ENCODE measurements at regions not wholly inside any gene's neighbourhood (a gene's known extent, or its start where the extent isn't known, plus 50 kb on each side); places are given as distances from the start of the nearest gene placed in this dataset.

- Histone ChIP-seq H3K9ac (no peak overlapping the region), H3K36me3 (ENCODE audit: low read depth) (no peaks in the 10 kb centered on the region), H3K27ac (no peak overlapping the region), H3K9me3 (ENCODE audit: low read depth) (no peaks in the 10 kb centered on the region), H3K4me2 (ENCODE audit: unreplicated experiment) (no peak overlapping the region), H3K4me3 (no peak overlapping the region), H4K20me1 (ENCODE audit: insufficient read depth) (no peaks in the 10 kb centered on the region), H3K79me2 (ENCODE audit: insufficient read depth) (no peaks in the 10 kb centered on the region), H3F3A (ENCODE audit: insufficient read depth) (no peaks in the 10 kb centered on the region), H3K27me3 (replicated peaks; ENCODE audit: insufficient read depth) (peaks cover 41% of the 10 kb centered on the region), H2AFZ (no peak overlapping the region), H3K9me2 (ENCODE audit: insufficient read depth) (no peaks in the 10 kb centered on the region), H3K4me1 (ENCODE audit: insufficient read depth) (no peaks in the 10 kb centered on the region)
- no peak for DNase-seq
- in situ Hi-C loops (cut with MboI) = no loop called here
- WGBS, 2 experiments (ENCODE audit: low coverage in 1 of 2, low lambda C conversion rate in 2 of 2, missing lambda C conversion rate in 2 of 2) = 71 to 78% methylated on average over 9 of the region's 9 CpGs
- TF ChIP-seq EZH2 (IDR thresholded peaks at IDR 0.05; ENCODE audit: insufficient read depth, poor library complexity, severe bottlenecking) (no peak), EZH2phosphoT487 (IDR thresholded peaks at IDR 0.05; ENCODE audit: insufficient read depth, low read depth) (no peak)
Measured at GRCh38 chr11:119520966-119521365, 98.0 kb upstream of the THY1 start.

GRCh38 chr11:119520400-119520799 is 97.4 kb upstream of the THY1 start:
- Histone ChIP-seq H3K4me2 (ENCODE audit: unreplicated experiment) (no peak overlapping the region), H3K79me2 (ENCODE audit: insufficient read depth) (no peaks in the 10 kb centered on the region), H3K9me2 (ENCODE audit: insufficient read depth) (no peaks in the 10 kb centered on the region), H3K9ac (no peak overlapping the region), H2AFZ (no peak overlapping the region), H3K27ac (no peak overlapping the region), H4K20me1 (ENCODE audit: insufficient read depth) (no peaks in the 10 kb centered on the region), H3K9me3 (ENCODE audit: low read depth) (no peaks in the 10 kb centered on the region), H3F3A (ENCODE audit: insufficient read depth) (no peaks in the 10 kb centered on the region), H3K4me1 (ENCODE audit: insufficient read depth) (no peaks in the 10 kb centered on the region), H3K27me3 (replicated peaks; ENCODE audit: insufficient read depth) (peaks cover 36% of the 10 kb centered on the region), H3K36me3 (ENCODE audit: low read depth) (no peaks in the 10 kb centered on the region), H3K4me3 (no peak overlapping the region)
- in situ Hi-C loops (cut with MboI) = no loop called here
- no peak for TF ChIP-seq EZH2 (IDR thresholded peaks at IDR 0.05; ENCODE audit: insufficient read depth, poor library complexity, severe bottlenecking)
- no peak for TF ChIP-seq EZH2phosphoT487 (IDR thresholded peaks at IDR 0.05; ENCODE audit: insufficient read depth, low read depth)
- WGBS, 2 experiments (ENCODE audit: low coverage in 1 of 2, low lambda C conversion rate in 2 of 2, missing lambda C conversion rate in 2 of 2) = 86 to 100% methylated on average over 1 of the region's 1 CpG
- no peak for DNase-seq

- TF ChIP-seq EZH2phosphoT487 (IDR thresholded peaks at IDR 0.05; ENCODE audit: insufficient read depth, low read depth) (no peak), EZH2 (IDR thresholded peaks at IDR 0.05; ENCODE audit: insufficient read depth, poor library complexity, severe bottlenecking) (no peak)
- no peak for DNase-seq
- peaks cover 34% of the 10 kb centered on the region for H3K27me3 ChIP-seq (replicated peaks; ENCODE audit: insufficient read depth)
- H3K4me1 ChIP-seq (ENCODE audit: insufficient read depth) = no peaks in the 10 kb centered on the region
- no peaks in the 10 kb centered on the region for H3K9me2 ChIP-seq (ENCODE audit: insufficient read depth)
- H3K36me3 ChIP-seq (ENCODE audit: low read depth) = no peaks in the 10 kb centered on the region
- H3K9ac ChIP-seq = no peak overlapping the region
- no peaks in the 10 kb centered on the region for H3K9me3 ChIP-seq (ENCODE audit: low read depth)
- no peak overlapping the region for H2AFZ ChIP-seq
- no peaks in the 10 kb centered on the region for H4K20me1 ChIP-seq (ENCODE audit: insufficient read depth)
- no peak overlapping the region for H3K4me3 ChIP-seq
- in situ Hi-C loops (cut with MboI) = no loop called here
- 31 to 34% methylated on average over 5 of the region's 5 CpGs for WGBS, 2 experiments (ENCODE audit: low coverage in 1 of 2, low lambda C conversion rate in 2 of 2, missing lambda C conversion rate in 2 of 2)
- no peaks in the 10 kb centered on the region for H3K79me2 ChIP-seq (ENCODE audit: insufficient read depth)
- no peak overlapping the region for H3K4me2 ChIP-seq (ENCODE audit: unreplicated experiment)
- no peaks in the 10 kb centered on the region for H3F3A ChIP-seq (ENCODE audit: insufficient read depth)
- H3K27ac ChIP-seq = no peak overlapping the region
Measured at GRCh38 chr11:119519796-119520195, 96.8 kb upstream of the THY1 start.

- 49 to 56% methylated on average over 11 to 12 of the region's 12 CpGs for WGBS, 2 experiments (ENCODE audit: low coverage in 1 of 2, low lambda C conversion rate in 2 of 2, missing lambda C conversion rate in 2 of 2)
- peaks cover 34% of the 10 kb centered on the region for H3K27me3 ChIP-seq (replicated peaks; ENCODE audit: insufficient read depth)
- no peak overlapping the region for H2AFZ ChIP-seq
Measured at GRCh38 chr11:119518746-119519730, 96.1 kb upstream of the THY1 start.

More at GRCh38 chr11:119518746-119519730, 96.1 kb upstream of the THY1 start:
- in situ Hi-C loops (cut with MboI) = no loop called here
- Histone ChIP-seq H3K36me3 (ENCODE audit: low read depth) (no peaks in the 10 kb centered on the region), H3K27ac (no peak overlapping the region), H3K9me2 (ENCODE audit: insufficient read depth) (no peaks in the 10 kb centered on the region), H3K9me3 (ENCODE audit: low read depth) (no peaks in the 10 kb centered on the region), H3K9ac (no peak overlapping the region), H3K4me2 (ENCODE audit: unreplicated experiment) (no peak overlapping the region), H3F3A (ENCODE audit: insufficient read depth) (no peaks in the 10 kb centered on the region), H3K4me1 (ENCODE audit: insufficient read depth) (no peaks in the 10 kb centered on the region), H3K79me2 (ENCODE audit: insufficient read depth) (no peaks in the 10 kb centered on the region), H3K4me3 (no peak overlapping the region), H4K20me1 (ENCODE audit: insufficient read depth) (no peaks in the 10 kb centered on the region)
- DNase-seq = peak; percentile 58
- no peak for TF ChIP-seq EZH2 (IDR thresholded peaks at IDR 0.05; ENCODE audit: insufficient read depth, poor library complexity, severe bottlenecking)
- no peak for TF ChIP-seq EZH2phosphoT487 (IDR thresholded peaks at IDR 0.05; ENCODE audit: insufficient read depth, low read depth)
